Breast epithelium (tissue), 3 donors: ENCODE measurements at regions not wholly inside any gene's neighbourhood (a gene's known extent, or its start where the extent isn't known, plus 50 kb on each side); places are given as distances from the start of the nearest gene placed in this dataset.

Source experiments
- POLR2A ChIP-seq: fragments of 450-650 bp; IDR thresholded peaks from one replicate; pipeline ENCODE4 v1.6.1; 2016; ENCODE audit warnings: antibody characterized with exemption, mild to moderate bottlenecking, moderate library complexity
- POLR2AphosphoS5 ChIP-seq, 3 donors: sonication (generic); formaldehyde crosslinking; IDR thresholded peaks; one replicate each; pipeline ENCODE4 v1.6.1; 2017; ENCODE audit warnings: antibody characterized with exemption in 3 of 3
- TF ChIP-seq, protein P1 (sequence below), 3 donors: fragments of 450-650 bp; IDR thresholded peaks; one replicate each; pipeline ENCODE4 v1.5.1; 2016 to 2017; ENCODE audit warnings: antibody characterized with exemption in 3 of 3, mild to moderate bottlenecking in 3 of 3, moderate library complexity in 3 of 3

DNA sequence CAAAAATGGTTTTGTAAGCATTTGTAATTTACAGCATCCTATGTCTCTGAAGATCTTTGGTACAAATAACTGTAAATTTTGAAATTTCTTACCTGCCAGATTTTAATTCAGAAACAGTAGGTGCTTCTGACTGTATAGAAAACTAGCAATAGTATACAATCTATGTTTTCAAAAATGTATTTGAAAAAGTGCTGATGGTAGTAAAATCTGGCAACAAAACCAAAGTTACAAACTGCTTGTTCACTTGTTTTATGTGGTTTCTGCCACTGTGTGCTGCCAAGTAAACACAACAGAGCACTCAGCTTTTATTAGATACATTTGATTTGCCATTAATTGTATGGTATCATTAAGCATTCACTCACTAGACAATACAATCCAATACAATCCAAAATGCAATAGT lies 206.1 kb downstream of the CPE start:
- TF ChIP-seq, protein P1, sequence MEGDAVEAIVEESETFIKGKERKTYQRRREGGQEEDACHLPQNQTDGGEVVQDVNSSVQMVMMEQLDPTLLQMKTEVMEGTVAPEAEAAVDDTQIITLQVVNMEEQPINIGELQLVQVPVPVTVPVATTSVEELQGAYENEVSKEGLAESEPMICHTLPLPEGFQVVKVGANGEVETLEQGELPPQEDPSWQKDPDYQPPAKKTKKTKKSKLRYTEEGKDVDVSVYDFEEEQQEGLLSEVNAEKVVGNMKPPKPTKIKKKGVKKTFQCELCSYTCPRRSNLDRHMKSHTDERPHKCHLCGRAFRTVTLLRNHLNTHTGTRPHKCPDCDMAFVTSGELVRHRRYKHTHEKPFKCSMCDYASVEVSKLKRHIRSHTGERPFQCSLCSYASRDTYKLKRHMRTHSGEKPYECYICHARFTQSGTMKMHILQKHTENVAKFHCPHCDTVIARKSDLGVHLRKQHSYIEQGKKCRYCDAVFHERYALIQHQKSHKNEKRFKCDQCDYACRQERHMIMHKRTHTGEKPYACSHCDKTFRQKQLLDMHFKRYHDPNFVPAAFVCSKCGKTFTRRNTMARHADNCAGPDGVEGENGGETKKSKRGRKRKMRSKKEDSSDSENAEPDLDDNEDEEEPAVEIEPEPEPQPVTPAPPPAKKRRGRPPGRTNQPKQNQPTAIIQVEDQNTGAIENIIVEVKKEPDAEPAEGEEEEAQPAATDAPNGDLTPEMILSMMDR (IDR thresholded peaks at IDR 0.05), result no peak
- TF ChIP-seq POLR2A (no peak), POLR2AphosphoS5 (IDR thresholded peaks at IDR 0.05) (no peak)
